BJ (cell line): ENCODE measurements at regions not wholly inside any gene's neighbourhood (a gene's known extent, or its start where the extent isn't known, plus 50 kb on each side); places are given as distances from the start of the nearest gene placed in this dataset.
"Not testable (repeated sequence)": the region's sequence is repeated elsewhere in the genome, so short reads cannot be mapped to it uniquely, and the experiment has no call there.

Source experiments
- CTCF ChIA-PET: fragments of 350-600 bp; formaldehyde crosslinking; extraction: SDS; loops from one replicate; lab custom pipeline; 2021; ENCODE audit warnings: antibody characterized with exemption, inconsistent platforms; lab: Yijun Ruan, JAX
- POLR2A ChIA-PET: fragments of 300-600 bp; sonication (Branson Sonifier 250); formaldehyde crosslinking; extraction: SDS; loops from one replicate; lab custom pipeline; 2021; ENCODE audit warnings: antibody characterized with exemption; lab: Charles Lee
- DNase-seq: peaks from one replicate; pipeline ENCODE4 v3.0.0-alpha.2; 2011; ENCODE audit warnings: low read depth
- H3K27me3 ChIP-seq: 2 replicates; pipeline ENCODE4 v1.6.0; 2011; ENCODE audit warnings: low read length; ENCODE audit not compliant: control insufficient read depth, insufficient read depth
- H3K36me3 ChIP-seq: 2 replicates; pipeline ENCODE4 v1.5.1; 2011; ENCODE audit warnings: low read length; ENCODE audit not compliant: control insufficient read depth, insufficient read depth
- H3K4me3 ChIP-seq: 2 replicates; pipeline ENCODE4 v1.5.1; 2011; ENCODE audit warnings: low read depth, mild to moderate bottlenecking, control low read depth, low read length
- CTCF ChIP-seq: IDR thresholded peaks from 2 replicates; pipeline ENCODE4 v1.5.1; 2011; ENCODE audit warnings: low read depth, mild to moderate bottlenecking, control low read depth, inconsistent platforms, low read length, moderate library complexity; ENCODE audit not compliant: insufficient read depth

DNA sequence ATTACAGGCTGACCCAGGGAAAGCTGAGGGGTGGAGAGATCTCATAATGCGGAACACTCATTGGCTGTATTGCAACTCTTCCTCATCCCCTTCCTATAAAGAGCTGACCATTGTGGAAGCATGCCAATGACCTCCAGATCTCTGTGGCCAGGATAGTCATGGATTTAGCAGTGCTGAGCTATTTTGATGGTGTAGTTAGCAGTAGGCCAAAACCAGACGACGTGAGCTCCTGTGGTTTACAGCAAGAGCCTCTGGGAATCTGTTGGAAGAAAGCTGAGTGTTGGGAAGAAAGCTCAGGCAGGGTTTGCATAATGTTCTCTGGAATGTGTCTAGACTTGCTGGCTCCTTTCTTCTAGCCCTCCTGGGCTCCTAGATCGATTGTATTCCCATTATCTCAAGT, 187.5 kb upstream of the GPC6 start:
- CTCF ChIA-PET = no interaction called here
- POLR2A ChIA-PET = no interaction called here
- no peak overlapping the region for H3K4me3 ChIP-seq
- H3K36me3 ChIP-seq = no peaks in the 10 kb centered on the region
- no peak for DNase-seq
- H3K27me3 ChIP-seq = no peaks in the 10 kb centered on the region
- TF ChIP-seq CTCF = no peak

DNA sequence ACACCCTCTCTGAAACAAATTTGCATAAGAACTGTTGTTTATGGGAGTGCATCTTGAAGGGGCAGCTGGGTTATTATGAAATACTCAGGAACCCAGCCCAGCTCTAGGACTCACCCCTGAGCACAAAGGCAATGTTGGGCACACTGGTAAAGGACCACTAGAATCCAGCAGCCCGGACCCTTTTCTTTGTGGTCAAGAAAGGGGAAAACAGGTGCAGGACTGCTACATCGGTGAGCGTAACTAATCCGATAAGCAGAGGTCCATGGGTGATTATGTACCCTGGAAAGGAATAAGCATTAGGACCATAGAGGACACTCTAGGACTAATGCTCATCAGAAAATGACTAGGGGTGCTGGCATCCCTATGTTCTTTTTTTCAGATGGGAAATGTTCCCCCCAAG, 185.0 kb upstream of the GPC6 start:
- H3K4me3 ChIP-seq, POLR2A ChIA-PET, H3K27me3 ChIP-seq, DNase-seq, CTCF ChIA-PET, H3K36me3 ChIP-seq: not testable (repeated sequence)

DNA sequence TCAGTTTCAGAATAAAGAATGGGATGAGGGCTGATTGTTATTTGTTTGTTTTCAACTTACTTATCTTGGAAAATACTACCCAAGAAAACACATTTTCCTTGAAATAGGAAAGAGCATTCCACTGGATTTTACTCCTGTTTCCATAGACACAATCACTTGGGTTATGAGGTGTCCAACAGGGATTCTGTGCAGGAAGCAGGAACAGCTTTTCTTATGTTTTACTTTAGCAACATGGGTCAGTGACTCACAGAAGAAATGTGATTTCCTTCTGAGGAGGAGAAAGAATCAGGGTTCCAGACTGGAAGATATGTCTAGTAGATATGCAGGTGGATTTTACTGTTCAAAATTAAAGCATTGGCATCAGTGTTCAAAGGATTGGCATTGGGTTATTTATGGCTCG, 180.8 kb upstream of the GPC6 start:
- Histone ChIP-seq H3K27me3 (no peaks in the 10 kb centered on the region), H3K36me3 (no peaks in the 10 kb centered on the region), H3K4me3 (no peak overlapping the region)
- no peak for DNase-seq
- ChIA-PET POLR2A (no interaction called here), CTCF (no interaction called here)
- no peak for TF ChIP-seq CTCF

DNA sequence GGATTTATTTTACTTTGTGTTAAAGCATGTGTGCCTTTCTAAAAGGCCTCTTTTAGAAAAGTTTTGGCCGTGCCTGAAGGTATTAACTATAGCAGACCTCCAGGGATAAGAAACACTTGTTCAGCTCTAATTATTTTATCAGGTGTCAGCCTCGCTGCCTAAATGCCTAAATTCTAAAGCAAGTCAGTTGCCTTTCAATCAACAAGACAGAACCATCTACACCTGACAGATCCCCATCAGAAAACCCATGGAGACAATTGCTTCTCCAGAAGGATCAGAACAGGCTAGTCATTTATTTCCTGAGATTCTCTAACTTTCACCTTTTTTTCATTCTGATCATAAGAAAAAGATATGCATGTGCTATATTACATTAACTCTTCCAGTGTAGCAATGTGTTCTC, 171.4 kb upstream of the GPC6 start:
- H3K4me3 ChIP-seq = no peak overlapping the region
- ChIA-PET CTCF (no interaction called here), POLR2A (no interaction called here)
- no peaks in the 10 kb centered on the region for H3K27me3 ChIP-seq
- TF ChIP-seq CTCF = no peak
- no peak for DNase-seq
- H3K36me3 ChIP-seq = no peaks in the 10 kb centered on the region

- H3K27me3 ChIP-seq = no peaks in the 10 kb centered on the region
- no peak overlapping the region for H3K4me3 ChIP-seq
- no peaks in the 10 kb centered on the region for H3K36me3 ChIP-seq
- no peak for TF ChIP-seq CTCF
- CTCF ChIA-PET = interaction anchor here (0.6 kb wide), 1 partner anchor 13 kb away, joined by 3 read pairs; no protein-coding TSS in a partner anchor
- no peak for DNase-seq
- POLR2A ChIA-PET = no interaction called here
These were observed 168.3 kb upstream of the GPC6 start for GRCh38 chr13:93058301-93058700.

DNA sequence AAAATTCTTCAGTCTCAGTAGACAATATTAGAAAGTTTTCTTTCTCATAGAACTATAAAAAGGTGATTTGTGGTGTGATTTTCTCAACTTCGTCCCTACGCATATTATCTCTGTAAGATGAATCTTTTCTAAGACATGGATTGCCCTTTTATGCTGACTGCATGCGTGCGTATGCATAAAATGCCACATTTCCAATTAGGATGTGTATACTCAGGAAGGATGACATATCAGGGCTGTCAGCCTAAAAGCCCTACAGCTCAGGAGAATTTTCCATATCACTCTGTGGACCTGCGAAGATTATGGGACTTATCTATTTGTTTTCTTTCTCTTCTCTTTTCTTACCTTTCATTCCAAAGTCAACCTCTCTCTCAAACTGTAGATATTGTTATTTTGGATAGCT, 166.5 kb upstream of the GPC6 start:
- no peaks in the 10 kb centered on the region for H3K27me3 ChIP-seq
- DNase-seq = no peak
- POLR2A ChIA-PET = no interaction called here
- no peaks in the 10 kb centered on the region for H3K36me3 ChIP-seq
- CTCF ChIA-PET = no interaction called here
- no peak overlapping the region for H3K4me3 ChIP-seq
- no peak for TF ChIP-seq CTCF
